ENCODE measurements at regions not wholly inside any gene's neighbourhood (a gene's known extent, or its start where the extent isn't known, plus 50 kb on each side); places are given as distances from the start of the nearest gene placed in this dataset.
"Not testable (repeated sequence)": the region's sequence is repeated elsewhere in the genome, so short reads cannot be mapped to it uniquely, and the experiment has no call there.

- DNase-seq = no peak
Measured at GRCh38 chr16:5791011-5791657, 693.5 kb upstream of the EEF2KMT start.

GRCh38 chr16:5790512-5790911 lies 692.9 kb upstream of the EEF2KMT start:
- no peak for DNase-seq

GRCh38 chr16:5789033-5789432 lies 691.4 kb upstream of the EEF2KMT start:
- no peak for DNase-seq

GRCh38 chr16:5781436-5781835 lies 683.8 kb upstream of the EEF2KMT start:
- DNase-seq = no peak

- DNase-seq = no peak
Measured at GRCh38 chr16:5776876-5777275, 679.3 kb upstream of the EEF2KMT start.

- no peak for DNase-seq
Measured at GRCh38 chr16:5775916-5776315, 678.3 kb upstream of the EEF2KMT start.

- no peak for DNase-seq
Measured at GRCh38 chr16:5770118-5770517, 672.5 kb upstream of the EEF2KMT start.

GRCh38 chr16:5769513-5769912 lies 671.9 kb upstream of the EEF2KMT start:
- DNase-seq = no peak

- DNase-seq = no peak
Measured at GRCh38 chr16:5768445-5768844, 670.9 kb upstream of the EEF2KMT start.

- no peak for DNase-seq
Measured at GRCh38 chr16:5763176-5763575, 665.6 kb upstream of the EEF2KMT start.

- DNase-seq = no peak
Measured at GRCh38 chr16:5762362-5762761, 664.8 kb upstream of the EEF2KMT start.

GRCh38 chr16:5761592-5761991 lies 664.0 kb upstream of the EEF2KMT start:
- no peak for DNase-seq

- no peak for DNase-seq
Measured at GRCh38 chr16:5758281-5758680, 660.7 kb upstream of the EEF2KMT start.

- DNase-seq = no peak
Measured at GRCh38 chr16:5756969-5757368, 659.4 kb upstream of the EEF2KMT start.

GRCh38 chr16:5753381-5753780 lies 655.8 kb upstream of the EEF2KMT start:
- no peak for DNase-seq

- DNase-seq = no peak
Measured at GRCh38 chr16:5751216-5751615, 653.6 kb upstream of the EEF2KMT start.

- not testable (repeated sequence) for DNase-seq
Measured at GRCh38 chr16:5750439-5750838, 652.8 kb upstream of the EEF2KMT start.

- peak; percentile 9 for DNase-seq
Measured at GRCh38 chr16:5738586-5738985, 641.0 kb upstream of the EEF2KMT start.

GRCh38 chr16:5736209-5736930 lies 638.8 kb upstream of the EEF2KMT start:
- DNase-seq = no peak

- DNase-seq = no peak
Measured at GRCh38 chr16:5735444-5735843, 637.8 kb upstream of the EEF2KMT start.

GRCh38 chr16:5730783-5731182 lies 633.2 kb upstream of the EEF2KMT start:
- no peak for DNase-seq

- no peak for DNase-seq
Measured at GRCh38 chr16:5722116-5722619, 624.6 kb upstream of the EEF2KMT start.

- DNase-seq = no peak
Measured at GRCh38 chr16:5715155-5715554, 617.6 kb upstream of the EEF2KMT start.

GRCh38 chr16:5709889-5710288 lies 612.3 kb upstream of the EEF2KMT start:
- DNase-seq = no peak

- DNase-seq = no peak
Measured at GRCh38 chr16:5706211-5706610, 608.6 kb upstream of the EEF2KMT start.
